Breast epithelium (tissue), 3 donors: ENCODE measurements at regions not wholly inside any gene's neighbourhood (a gene's known extent, or its start where the extent isn't known, plus 50 kb on each side); places are given as distances from the start of the nearest gene placed in this dataset.

Source experiments
- POLR2A ChIP-seq: fragments of 450-650 bp; IDR thresholded peaks from one replicate; pipeline ENCODE4 v1.6.1; 2016; ENCODE audit warnings: antibody characterized with exemption, mild to moderate bottlenecking, moderate library complexity
- POLR2AphosphoS5 ChIP-seq, 3 donors: sonication (generic); formaldehyde crosslinking; IDR thresholded peaks; one replicate each; pipeline ENCODE4 v1.6.1; 2017; ENCODE audit warnings: antibody characterized with exemption in 3 of 3
- TF ChIP-seq, protein P1 (sequence below), 3 donors: fragments of 450-650 bp; IDR thresholded peaks; one replicate each; pipeline ENCODE4 v1.5.1; 2016 to 2017; ENCODE audit warnings: antibody characterized with exemption in 3 of 3, mild to moderate bottlenecking in 3 of 3, moderate library complexity in 3 of 3

- TF ChIP-seq, protein P1, sequence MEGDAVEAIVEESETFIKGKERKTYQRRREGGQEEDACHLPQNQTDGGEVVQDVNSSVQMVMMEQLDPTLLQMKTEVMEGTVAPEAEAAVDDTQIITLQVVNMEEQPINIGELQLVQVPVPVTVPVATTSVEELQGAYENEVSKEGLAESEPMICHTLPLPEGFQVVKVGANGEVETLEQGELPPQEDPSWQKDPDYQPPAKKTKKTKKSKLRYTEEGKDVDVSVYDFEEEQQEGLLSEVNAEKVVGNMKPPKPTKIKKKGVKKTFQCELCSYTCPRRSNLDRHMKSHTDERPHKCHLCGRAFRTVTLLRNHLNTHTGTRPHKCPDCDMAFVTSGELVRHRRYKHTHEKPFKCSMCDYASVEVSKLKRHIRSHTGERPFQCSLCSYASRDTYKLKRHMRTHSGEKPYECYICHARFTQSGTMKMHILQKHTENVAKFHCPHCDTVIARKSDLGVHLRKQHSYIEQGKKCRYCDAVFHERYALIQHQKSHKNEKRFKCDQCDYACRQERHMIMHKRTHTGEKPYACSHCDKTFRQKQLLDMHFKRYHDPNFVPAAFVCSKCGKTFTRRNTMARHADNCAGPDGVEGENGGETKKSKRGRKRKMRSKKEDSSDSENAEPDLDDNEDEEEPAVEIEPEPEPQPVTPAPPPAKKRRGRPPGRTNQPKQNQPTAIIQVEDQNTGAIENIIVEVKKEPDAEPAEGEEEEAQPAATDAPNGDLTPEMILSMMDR (IDR thresholded peaks at IDR 0.05): no peak
- TF ChIP-seq POLR2A (no peak), POLR2AphosphoS5 (IDR thresholded peaks at IDR 0.05) (no peak)
Measured at GRCh38 chr16:61002479-61003204, 1033.6 kb downstream of the CDH8 start.
